ENCODE measurements at regions not wholly inside any gene's neighbourhood (a gene's known extent, or its start where the extent isn't known, plus 50 kb on each side); places are given as distances from the start of the nearest gene placed in this dataset.
"Not testable (repeated sequence)": the region's sequence is repeated elsewhere in the genome, so short reads cannot be mapped to it uniquely, and the experiment has no call there.

DNA sequence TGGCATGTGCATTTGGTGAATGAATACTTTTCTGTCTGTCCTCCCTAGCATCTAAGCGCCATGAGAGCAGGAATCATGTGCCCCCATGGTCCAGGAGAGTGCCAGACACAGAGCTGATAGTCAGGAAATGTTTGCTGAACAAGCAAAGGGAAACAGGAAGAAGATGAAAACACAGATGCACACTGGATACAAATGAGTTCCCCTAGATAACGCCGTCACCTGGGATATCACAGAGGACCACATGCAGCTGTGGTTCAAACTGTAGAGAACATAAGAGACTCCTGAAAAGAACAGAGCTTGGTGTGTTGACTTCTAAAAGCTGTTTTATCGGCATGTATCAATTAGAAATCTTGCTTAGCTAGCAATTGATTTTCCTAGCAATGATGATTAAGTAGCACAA lies 293.7 kb downstream of the BTBD3 start:
- DNase-seq: no peak

- no peak for DNase-seq
Measured at GRCh38 chr20:12217382-12217781, 299.7 kb downstream of the BTBD3 start.

- no peak for DNase-seq
Measured at GRCh38 chr20:12219798-12220197, 302.1 kb downstream of the BTBD3 start.

- no peak for DNase-seq
Measured at GRCh38 chr20:12223057-12223456, 305.4 kb downstream of the BTBD3 start.

- DNase-seq: no peak
Measured at GRCh38 chr20:12225898-12226297, 308.2 kb downstream of the BTBD3 start.

- DNase-seq: no peak
Measured at GRCh38 chr20:12229891-12230290, 312.2 kb downstream of the BTBD3 start.

GRCh38 chr20:12237772-12238171 lies 320.1 kb downstream of the BTBD3 start:
- no peak for DNase-seq

DNA sequence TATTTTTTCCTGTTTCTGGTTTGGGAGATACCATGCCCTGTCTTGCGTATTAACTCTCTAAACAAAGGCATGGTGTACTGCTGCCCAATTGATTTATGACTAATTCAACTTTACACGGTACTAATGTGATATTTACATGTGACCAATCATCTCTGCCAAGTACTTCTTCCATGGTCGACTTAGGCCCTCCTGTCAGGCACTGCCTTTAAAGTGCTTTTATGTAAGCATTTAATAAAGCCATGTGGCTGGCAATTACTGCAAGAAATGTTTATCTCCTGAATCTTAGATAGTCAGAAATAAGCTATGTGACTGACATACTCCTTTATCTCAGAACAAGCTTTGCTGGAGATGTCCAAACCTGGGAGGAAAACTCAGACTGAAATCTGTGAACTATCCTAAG lies 323.4 kb downstream of the BTBD3 start:
- DNase-seq: no peak

DNA sequence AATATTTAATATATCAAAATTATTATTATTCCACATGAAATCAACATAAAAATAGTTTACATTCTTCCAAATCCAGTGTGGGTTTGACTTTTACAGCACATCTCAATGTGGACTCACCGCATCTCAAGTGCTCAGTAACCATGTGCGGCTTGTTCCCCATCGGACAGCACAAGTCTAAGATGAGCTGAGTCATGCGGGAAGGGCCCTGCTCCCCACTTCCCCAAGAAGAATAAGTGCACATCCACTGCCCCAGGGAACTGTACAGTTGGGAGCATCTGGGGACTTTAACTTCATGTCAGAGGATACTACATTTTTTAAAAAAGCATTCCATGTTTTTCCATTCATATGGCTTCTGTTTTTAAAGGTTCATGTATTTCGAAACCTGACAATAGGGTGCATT lies 325.6 kb downstream of the BTBD3 start:
- peak in 1 of 2 donors; percentile 37 for DNase-seq

- DNase-seq: no peak
Measured at GRCh38 chr20:12248481-12248880, 330.8 kb downstream of the BTBD3 start.

DNA sequence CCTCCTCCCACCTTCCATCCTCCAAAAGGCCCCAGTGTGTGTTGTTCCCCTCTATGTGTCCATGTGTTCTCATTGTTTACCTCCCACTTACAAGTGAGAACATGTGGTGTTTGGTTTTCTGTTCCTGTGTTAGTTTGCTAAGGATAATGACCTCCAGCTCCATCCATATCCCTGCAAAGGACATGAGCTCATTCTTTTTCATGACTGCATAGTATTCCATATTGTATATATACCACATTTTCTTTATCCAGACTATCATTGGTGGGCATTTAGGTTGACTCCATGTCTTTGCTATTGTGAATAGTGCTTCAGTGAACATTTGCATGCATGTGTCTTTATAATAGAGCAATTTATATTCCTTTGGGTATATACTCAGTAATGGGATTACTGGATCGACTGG lies 333.0 kb downstream of the BTBD3 start:
- DNase-seq: not testable (repeated sequence)

DNA sequence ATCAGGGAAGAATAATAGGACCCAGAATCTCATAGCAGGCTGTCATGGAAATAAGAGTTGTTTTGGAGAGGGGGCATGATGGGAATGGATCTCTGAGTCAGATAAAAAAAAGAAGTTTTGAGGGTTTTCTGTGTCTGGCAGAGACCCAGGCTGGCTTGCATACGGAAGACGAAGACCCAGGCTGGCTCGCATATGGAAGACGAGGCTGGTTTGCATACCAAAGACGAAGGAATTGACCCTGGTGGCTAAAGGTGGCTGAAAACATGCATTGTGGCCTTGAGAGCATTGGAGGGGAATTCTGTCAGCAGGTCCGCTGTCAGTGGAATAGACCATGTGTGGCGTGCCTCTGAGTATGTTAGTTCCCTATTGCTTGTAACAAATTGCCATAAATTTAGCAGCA lies 335.1 kb downstream of the BTBD3 start:
- no peak for DNase-seq

GRCh38 chr20:12255461-12255970 lies 337.8 kb downstream of the BTBD3 start:
- DNase-seq: no peak

- DNase-seq: no peak
Measured at GRCh38 chr20:12256806-12257205, 339.1 kb downstream of the BTBD3 start.

DNA sequence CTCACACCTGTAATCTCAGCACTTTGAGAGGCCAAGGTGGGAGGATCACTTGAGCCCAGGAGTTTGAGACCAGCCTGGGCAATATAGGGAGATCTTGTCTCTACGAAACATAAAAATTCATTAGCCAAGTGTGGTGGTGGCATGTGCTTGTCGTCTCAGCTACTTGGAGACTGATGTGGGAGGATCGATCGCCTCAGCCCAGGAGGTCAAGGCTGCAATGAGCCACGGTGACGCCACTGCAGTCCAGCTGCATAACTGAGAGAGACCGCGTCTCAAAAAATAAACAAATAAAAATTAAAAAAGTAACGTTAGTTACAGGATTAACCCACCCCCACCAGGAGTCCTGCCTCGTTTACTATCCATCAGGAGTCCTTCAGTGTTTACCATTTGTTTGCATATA lies 345.1 kb downstream of the BTBD3 start:
- DNase-seq: no peak

DNA sequence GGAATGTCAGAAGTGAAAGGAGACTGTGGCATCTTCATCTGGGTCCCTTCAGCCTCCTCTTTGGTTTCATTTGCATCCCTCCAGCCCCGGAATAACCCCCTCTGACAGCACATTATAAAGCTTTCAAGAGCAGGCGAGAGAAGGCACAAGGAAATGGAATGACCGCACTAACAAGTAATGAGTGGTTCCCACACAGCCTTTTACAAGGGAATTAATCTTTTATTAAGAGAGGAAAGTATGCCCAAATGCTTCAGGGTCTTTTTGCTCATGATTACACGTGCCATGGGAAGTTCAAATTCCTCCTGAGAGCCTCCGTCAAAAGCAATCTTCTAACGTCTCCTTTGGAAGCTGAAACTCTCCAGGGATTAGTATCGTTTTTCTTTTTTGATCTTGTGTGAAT lies 347.0 kb downstream of the BTBD3 start:
- DNase-seq: no peak

DNA sequence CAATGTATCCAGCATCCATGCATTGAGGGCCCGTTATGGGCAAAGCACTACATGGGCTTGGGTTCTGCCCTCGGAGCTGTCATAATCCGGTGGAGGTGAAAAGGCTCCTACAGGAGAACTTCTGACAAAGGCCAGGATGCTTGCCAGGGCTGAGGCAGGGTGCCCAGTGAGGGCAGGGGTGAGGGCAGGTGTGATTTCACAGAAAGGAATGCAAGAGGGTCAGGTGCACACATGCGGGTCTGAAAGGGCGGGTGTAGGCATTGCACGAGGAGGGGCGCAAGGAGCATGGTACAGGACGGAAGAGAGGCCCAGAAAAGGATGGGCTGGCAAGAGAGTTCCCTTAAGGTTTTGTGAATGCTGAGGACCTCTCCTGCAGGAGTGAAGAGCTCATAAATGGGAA lies 348.0 kb downstream of the BTBD3 start:
- no peak for DNase-seq

- DNase-seq: no peak
Measured at GRCh38 chr20:12269579-12269978, 351.9 kb downstream of the BTBD3 start.

DNA sequence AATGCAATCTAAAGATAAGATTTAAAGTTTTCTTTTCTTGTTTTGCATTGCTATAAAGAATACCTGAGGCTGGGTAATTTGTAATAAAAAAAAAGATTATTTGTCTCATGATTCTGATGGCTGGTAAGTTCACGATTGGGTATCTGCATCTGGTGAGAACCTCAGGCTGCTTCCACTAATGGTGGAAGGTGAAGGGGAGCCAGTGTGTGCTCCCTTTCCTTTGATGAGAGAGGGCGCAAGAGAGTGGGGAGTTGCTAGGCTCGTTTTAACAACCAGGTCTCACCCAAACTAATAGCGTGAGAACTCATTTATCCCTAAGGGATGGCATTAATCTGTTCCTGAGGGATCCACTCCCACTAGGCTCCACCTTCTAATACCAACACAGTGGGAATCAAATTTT lies 353.2 kb downstream of the BTBD3 start:
- no peak for DNase-seq

- DNase-seq: no peak
Measured at GRCh38 chr20:12276011-12276673, 358.4 kb downstream of the BTBD3 start.

DNA sequence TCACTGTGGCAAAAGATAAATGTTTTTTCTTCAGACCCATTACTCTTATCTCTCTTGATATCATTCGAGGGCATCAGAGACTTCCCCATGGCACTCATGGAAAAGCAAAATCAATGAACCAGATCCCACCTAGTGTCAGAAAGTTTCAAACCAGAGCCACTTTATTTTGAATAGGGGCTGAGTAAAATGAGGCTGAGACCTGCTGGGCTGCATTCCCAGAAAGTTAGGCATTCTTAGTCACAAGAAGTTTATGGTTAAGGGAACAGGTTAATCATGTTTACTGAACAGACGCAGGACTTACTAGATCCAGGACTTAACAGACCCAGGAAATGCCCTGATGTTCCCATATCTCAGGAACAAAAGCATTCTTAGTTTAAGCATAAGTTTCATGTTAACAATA lies 369.9 kb downstream of the BTBD3 start:
- DNase-seq: no peak

DNA sequence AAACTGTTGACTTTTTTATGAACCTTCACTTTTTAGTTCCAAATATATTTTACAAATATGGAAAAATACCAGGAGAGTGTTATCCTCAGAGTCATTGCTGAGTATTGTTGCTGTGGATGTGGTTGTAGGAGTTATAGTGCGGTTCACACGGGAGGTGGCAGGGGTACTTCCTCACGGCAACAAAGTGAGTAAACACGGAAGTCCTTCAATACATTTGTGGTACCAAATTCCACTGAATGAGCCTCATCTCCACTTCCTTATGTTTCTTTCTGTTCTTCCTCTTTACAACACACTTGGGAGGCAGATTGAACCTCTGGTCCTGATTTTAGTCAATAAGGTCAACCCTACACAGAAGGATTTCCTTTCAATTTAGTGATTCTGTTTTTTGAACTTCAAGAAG lies 371.8 kb downstream of the BTBD3 start:
- DNase-seq: no peak

GRCh38 chr20:12291386-12291785 lies 373.7 kb downstream of the BTBD3 start:
- no peak for DNase-seq

- no peak for DNase-seq
Measured at GRCh38 chr20:12293900-12294299, 376.2 kb downstream of the BTBD3 start.

GRCh38 chr20:12294678-12295077 lies 377.0 kb downstream of the BTBD3 start:
- no peak for DNase-seq
